ENCODE measurements at regions not wholly inside any gene's neighbourhood (a gene's known extent, or its start where the extent isn't known, plus 50 kb on each side); places are given as distances from the start of the nearest gene placed in this dataset.

DNA sequence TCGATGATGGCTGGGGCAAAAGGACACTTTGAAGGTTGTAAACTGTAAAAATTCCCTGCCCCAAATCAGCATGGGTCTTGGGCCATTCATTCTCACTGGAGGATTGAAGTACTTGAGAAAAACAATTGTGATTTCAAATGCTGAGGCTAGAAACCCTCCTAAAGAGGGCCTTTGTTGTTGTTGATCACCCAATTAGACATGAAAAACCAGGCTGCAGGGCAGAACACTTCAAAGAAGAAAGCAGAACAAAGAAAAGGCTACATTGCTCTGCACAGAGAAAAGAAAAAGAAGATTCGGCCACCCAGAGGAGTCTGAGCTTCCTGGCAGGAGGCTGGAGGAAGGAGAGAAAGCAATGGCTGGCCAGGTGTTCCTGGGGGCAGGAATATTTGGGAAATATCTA is 143.1 kb downstream of the NPY start:
- FAIRE-seq (no peak), DNase-seq (ENCODE audit: low read depth, low spot score) (no peak)
- Histone ChIP-seq H2AFZ (ENCODE audit: control insufficient read depth, low read length) (no peak overlapping the region), H3K9me3 (ENCODE audit: control insufficient read depth, low read depth, low read length) (no peaks in the 10 kb centered on the region), H3K9me1 (ENCODE audit: control insufficient read depth, extremely low read depth, insufficient read depth, low read length) (no peaks in the 10 kb centered on the region), H3K27ac (ENCODE audit: control insufficient read depth, insufficient read depth, low read length) (no peak overlapping the region), H3K27me3 (ENCODE audit: control insufficient read depth, extremely low read depth, insufficient read depth, low read length) (peaks cover 5% of the 10 kb centered on the region), H4K20me1 (ENCODE audit: control insufficient read depth, extremely low read depth, insufficient read depth, low read length) (no peaks in the 10 kb centered on the region), H3K79me2 (ENCODE audit: control insufficient read depth, insufficient read depth, low read length) (no peaks in the 10 kb centered on the region), H3K36me3 (ENCODE audit: control insufficient read depth in 2 of 2, extremely low read depth in 1 of 2, insufficient read depth in 2 of 2, low read length in 2 of 2) (no peaks in the 10 kb centered on the region), H3K4me1 (ENCODE audit: control insufficient read depth, extremely low read depth, insufficient read depth, low read length) (no peaks in the 10 kb centered on the region), H3K9ac (ENCODE audit: control insufficient read depth, extremely low read depth, insufficient read depth, low read length) (no peak overlapping the region), H3K4me2 (ENCODE audit: control insufficient read depth, extremely low read depth, insufficient read depth, low read depth, low read length) (no peak overlapping the region), H3K4me3 (ENCODE audit: control insufficient read depth in 2 of 3, extremely low read depth in 1 of 3, insufficient read depth in 2 of 3, low read depth in 1 of 3, low read length in 3 of 3) (no peak overlapping the region)
- dilution Hi-C loops (cut with MboI; ENCODE audit: extremely low pct_ligation_motif_present, low sequenced_read_pairs): no loop called here
- TF ChIP-seq, protein P1, sequence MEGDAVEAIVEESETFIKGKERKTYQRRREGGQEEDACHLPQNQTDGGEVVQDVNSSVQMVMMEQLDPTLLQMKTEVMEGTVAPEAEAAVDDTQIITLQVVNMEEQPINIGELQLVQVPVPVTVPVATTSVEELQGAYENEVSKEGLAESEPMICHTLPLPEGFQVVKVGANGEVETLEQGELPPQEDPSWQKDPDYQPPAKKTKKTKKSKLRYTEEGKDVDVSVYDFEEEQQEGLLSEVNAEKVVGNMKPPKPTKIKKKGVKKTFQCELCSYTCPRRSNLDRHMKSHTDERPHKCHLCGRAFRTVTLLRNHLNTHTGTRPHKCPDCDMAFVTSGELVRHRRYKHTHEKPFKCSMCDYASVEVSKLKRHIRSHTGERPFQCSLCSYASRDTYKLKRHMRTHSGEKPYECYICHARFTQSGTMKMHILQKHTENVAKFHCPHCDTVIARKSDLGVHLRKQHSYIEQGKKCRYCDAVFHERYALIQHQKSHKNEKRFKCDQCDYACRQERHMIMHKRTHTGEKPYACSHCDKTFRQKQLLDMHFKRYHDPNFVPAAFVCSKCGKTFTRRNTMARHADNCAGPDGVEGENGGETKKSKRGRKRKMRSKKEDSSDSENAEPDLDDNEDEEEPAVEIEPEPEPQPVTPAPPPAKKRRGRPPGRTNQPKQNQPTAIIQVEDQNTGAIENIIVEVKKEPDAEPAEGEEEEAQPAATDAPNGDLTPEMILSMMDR (optimal IDR thresholded peaks at IDR 0.05 in 1 of 3, IDR thresholded peaks at IDR 0.05 in 1 of 3, conservative IDR thresholded peaks at IDR 0.05 in 1 of 3; ENCODE audit: extremely low read depth in 1 of 3, insufficient read depth in 2 of 3, low read length in 3 of 3): no peak
- TF ChIP-seq EZH2 (IDR thresholded peaks at IDR 0.05; ENCODE audit: low read length): no peak

DNA sequence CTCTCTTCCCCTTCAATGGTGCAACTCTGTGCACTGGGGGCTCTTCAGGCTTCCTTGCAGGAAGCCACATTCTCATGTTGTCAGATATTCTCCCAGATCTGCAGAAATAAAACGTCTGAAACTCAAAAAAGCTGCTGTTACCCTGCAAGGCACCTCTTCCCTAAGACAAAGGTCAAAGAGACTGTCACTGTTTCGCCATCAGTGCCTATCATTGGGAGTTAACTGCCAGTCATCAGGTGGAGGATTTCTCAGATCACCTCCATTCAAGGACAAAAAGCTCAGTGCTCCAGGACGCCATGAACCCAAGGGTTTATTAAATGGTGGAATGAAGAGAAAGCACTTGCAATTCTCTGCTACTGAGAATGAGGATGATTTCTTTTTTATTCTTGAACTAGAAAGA is 144.6 kb upstream of the PALS2 start:
- FAIRE-seq: no peak
- DNase-seq (ENCODE audit: low read depth, low spot score): no peak
- Histone ChIP-seq H3K36me3 (ENCODE audit: control insufficient read depth in 2 of 2, extremely low read depth in 1 of 2, insufficient read depth in 2 of 2, low read length in 2 of 2) (no peaks in the 10 kb centered on the region), H3K79me2 (ENCODE audit: control insufficient read depth, insufficient read depth, low read length) (no peaks in the 10 kb centered on the region), H3K4me1 (ENCODE audit: control insufficient read depth, extremely low read depth, insufficient read depth, low read length) (no peaks in the 10 kb centered on the region), H3K4me2 (ENCODE audit: control insufficient read depth, extremely low read depth, insufficient read depth, low read depth, low read length) (no peak overlapping the region), H2AFZ (ENCODE audit: control insufficient read depth, low read length) (no peak overlapping the region), H3K9me3 (ENCODE audit: control insufficient read depth, low read depth, low read length) (no peaks in the 10 kb centered on the region), H3K27me3 (ENCODE audit: control insufficient read depth, extremely low read depth, insufficient read depth, low read length) (peaks cover 5% of the 10 kb centered on the region), H4K20me1 (ENCODE audit: control insufficient read depth, extremely low read depth, insufficient read depth, low read length) (no peaks in the 10 kb centered on the region), H3K4me3 (ENCODE audit: control insufficient read depth in 2 of 3, extremely low read depth in 1 of 3, insufficient read depth in 2 of 3, low read depth in 1 of 3, low read length in 3 of 3) (no peak overlapping the region), H3K9ac (ENCODE audit: control insufficient read depth, extremely low read depth, insufficient read depth, low read length) (no peak overlapping the region), H3K9me1 (ENCODE audit: control insufficient read depth, extremely low read depth, insufficient read depth, low read length) (no peaks in the 10 kb centered on the region), H3K27ac (ENCODE audit: control insufficient read depth, insufficient read depth, low read length) (no peak overlapping the region)
- dilution Hi-C loops (cut with MboI; ENCODE audit: extremely low pct_ligation_motif_present, low sequenced_read_pairs): no loop called here
- TF ChIP-seq, protein P1 (optimal IDR thresholded peaks at IDR 0.05 in 1 of 3, IDR thresholded peaks at IDR 0.05 in 1 of 3, conservative IDR thresholded peaks at IDR 0.05 in 1 of 3; ENCODE audit: extremely low read depth in 1 of 3, insufficient read depth in 2 of 3, low read length in 3 of 3): no peak
- no peak for TF ChIP-seq EZH2 (IDR thresholded peaks at IDR 0.05; ENCODE audit: low read length)

Measured in keratinocyte (primary cell).